H9 (cell line): ENCODE measurements at regions not wholly inside any gene's neighbourhood (a gene's known extent, or its start where the extent isn't known, plus 50 kb on each side); places are given as distances from the start of the nearest gene placed in this dataset.

Experiments used
- DNase-seq: peaks from one replicate; pipeline ENCODE4 v3.0.0-alpha.2; 2017
- H2AFZ ChIP-seq: one replicate; pipeline ENCODE4 v1.6.1; 2013; ENCODE audit warnings: mild to moderate bottlenecking, low read length, control low read depth, moderate library complexity
- H2AK5ac ChIP-seq: 2 replicates; pipeline ENCODE4 v1.6.1; 2013; ENCODE audit warnings: low read length, control low read depth, mixed read lengths; ENCODE audit not compliant: insufficient read length
- H2BK120ac ChIP-seq: one replicate; pipeline ENCODE4 v1.6.1; 2013; ENCODE audit warnings: low read depth, mild to moderate bottlenecking, low read length, control low read depth, inconsistent platforms; ENCODE audit not compliant: poor library complexity, severe bottlenecking
- H2BK12ac ChIP-seq: 2 replicates; pipeline ENCODE4 v1.6.1; 2013; ENCODE audit warnings: low read length, control low read depth, mixed read lengths, low read depth; ENCODE audit not compliant: insufficient read length
- H2BK15ac ChIP-seq: 2 replicates; pipeline ENCODE4 v1.6.1; 2013; ENCODE audit warnings: low read depth, low read length, control low read depth
- H2BK20ac ChIP-seq: one replicate; pipeline ENCODE4 v1.6.1; 2013; ENCODE audit warnings: low read depth, mild to moderate bottlenecking, low read length, control low read depth, inconsistent platforms; ENCODE audit not compliant: poor library complexity, severe bottlenecking
- H2BK5ac ChIP-seq: 2 replicates; pipeline ENCODE4 v1.6.1; 2013; ENCODE audit warnings: low read length, control low read depth, mixed read lengths; ENCODE audit not compliant: insufficient read length
- H3K14ac ChIP-seq: 2 replicates; pipeline ENCODE4 v1.6.1; 2013; ENCODE audit warnings: low read length, control low read depth; ENCODE audit not compliant: insufficient read depth
- H3K18ac ChIP-seq: 2 replicates; pipeline ENCODE4 v1.6.1; 2013; ENCODE audit warnings: low read depth, mild to moderate bottlenecking, mixed read lengths, low read length, control low read depth; ENCODE audit not compliant: insufficient read length
- H3K23ac ChIP-seq: 2 replicates; pipeline ENCODE4 v1.6.1; 2013; ENCODE audit warnings: low read length, control low read depth, mixed read lengths, low read depth; ENCODE audit not compliant: insufficient read length
- H3K23me2 ChIP-seq: 2 replicates; pipeline ENCODE4 v1.6.1; 2013; ENCODE audit warnings: low read depth, mild to moderate bottlenecking, mixed read lengths, low read length, control low read depth; ENCODE audit not compliant: insufficient read length, poor library complexity, severe bottlenecking
- H3K27ac ChIP-seq: 2 replicates; pipeline ENCODE4 v1.5.1; 2013; ENCODE audit warnings: low read length, control low read depth, mixed read lengths, low read depth; ENCODE audit not compliant: insufficient read length
- H3K27me3 ChIP-seq: 2 replicates; pipeline ENCODE4 v1.6.1; 2013; ENCODE audit warnings: low read length, control low read depth, inconsistent platforms; ENCODE audit not compliant: insufficient read depth
- H3K4ac ChIP-seq: 2 replicates; pipeline ENCODE4 v1.6.1; 2013; ENCODE audit warnings: low read depth, mild to moderate bottlenecking, control low read depth, inconsistent platforms, low read length, moderate library complexity
- H3K4me1 ChIP-seq: 2 replicates; pipeline ENCODE4 v1.6.1; 2013; ENCODE audit warnings: low read length, control low read depth, inconsistent platforms; ENCODE audit not compliant: insufficient read depth
- H3K4me2 ChIP-seq: 2 replicates; pipeline ENCODE4 v1.6.1; 2013; ENCODE audit warnings: low read length, control low read depth, mixed read lengths; ENCODE audit not compliant: insufficient read length, insufficient read depth
- H3K56ac ChIP-seq: 2 replicates; pipeline ENCODE4 v1.6.1; 2013; ENCODE audit warnings: low read depth, mild to moderate bottlenecking, mixed read lengths, low read length, control low read depth; ENCODE audit not compliant: insufficient read length
- H3K79me1 ChIP-seq: 2 replicates; pipeline ENCODE4 v1.6.1; 2013; ENCODE audit warnings: low read depth, mild to moderate bottlenecking, moderate library complexity, low read length, control low read depth, inconsistent platforms; ENCODE audit not compliant: insufficient read depth, poor library complexity, severe bottlenecking
- H3K79me2 ChIP-seq: 2 replicates; pipeline ENCODE4 v1.6.1; 2013; ENCODE audit warnings: low read length, control low read depth, inconsistent platforms; ENCODE audit not compliant: insufficient read depth
- H3K9ac ChIP-seq: 2 replicates; pipeline ENCODE4 v1.6.1; 2013; ENCODE audit warnings: low read length, control low read depth, mixed read lengths; ENCODE audit not compliant: insufficient read length; ENCODE audit errors: extremely low read depth
- H3K9me3 ChIP-seq: one replicate; pipeline ENCODE4 v1.6.1; 2013; ENCODE audit warnings: low read depth, low read length, inconsistent platforms; ENCODE audit not compliant: control insufficient read depth
- H3T11ph ChIP-seq: one replicate; pipeline ENCODE4 v1.6.1; 2013; ENCODE audit warnings: mild to moderate bottlenecking, low read length, control low read depth, inconsistent platforms
- H4K20me1 ChIP-seq: one replicate; pipeline ENCODE4 v1.6.1; 2013; ENCODE audit not compliant: control insufficient read depth, insufficient read length, insufficient read depth
- H4K5ac ChIP-seq: 2 replicates; pipeline ENCODE4 v1.6.1; 2013; ENCODE audit warnings: low read depth, mild to moderate bottlenecking, mixed read lengths, low read length, control low read depth; ENCODE audit not compliant: insufficient read length
- H4K8ac ChIP-seq: replicated peaks from 2 replicates; pipeline ENCODE4 v1.6.1; 2013; ENCODE audit warnings: low read length, control low read depth, mixed read lengths, low read depth; ENCODE audit not compliant: insufficient read length
- H4K91ac ChIP-seq: 2 replicates; pipeline ENCODE4 v1.6.1; 2013; ENCODE audit warnings: low read depth, mild to moderate bottlenecking, moderate library complexity, mixed read lengths, low read length, control low read depth; ENCODE audit not compliant: insufficient read length
- H3K27ac Mint-ChIP-seq, 3 experiments: 2 replicates in 2 of 3; 3 replicates in 1 of 3; pipeline ENCODE4 v1.8.0; 2020 to 2021; ENCODE audit warnings: mixed read lengths in 3 of 3, mild to moderate bottlenecking in 1 of 3, moderate library complexity in 1 of 3
- H3K27me3 Mint-ChIP-seq: 2 replicates; pipeline ENCODE4 v1.8.0; 2021; ENCODE audit warnings: low read depth, mild to moderate bottlenecking, moderate library complexity, mixed read lengths
- H3K36me3 Mint-ChIP-seq, 3 experiments: 2 replicates in 2 of 3; 3 replicates in 1 of 3; pipeline ENCODE4 v1.8.0; 2020 to 2021; ENCODE audit warnings: low read depth in 3 of 3, mixed read lengths in 3 of 3; ENCODE audit not compliant: insufficient read depth in 1 of 3
- H3K4me1 Mint-ChIP-seq, 2 experiments: 2 replicates each; pipeline ENCODE4 v1.8.0; 2020; ENCODE audit warnings: mixed read lengths in 2 of 2
- H3K4me3 Mint-ChIP-seq, 2 experiments: 2 replicates in 1 of 2; 3 replicates in 1 of 2; pipeline ENCODE4 v1.8.0; 2020 to 2021; ENCODE audit warnings: mild to moderate bottlenecking in 2 of 2, mixed read lengths in 2 of 2, moderate library complexity in 1 of 2
- H3K9me3 Mint-ChIP-seq, 2 experiments: 2 replicates in 1 of 2; 3 replicates in 1 of 2; pipeline ENCODE4 v1.8.0; 2020; ENCODE audit warnings: mild to moderate bottlenecking in 2 of 2, mixed read lengths in 2 of 2, moderate library complexity in 1 of 2
- WGBS: extraction: QIAGEN DNeasy Blood & Tissue Kit; methylation state at CpG from one replicate; pipeline ENCODE4 v1.1.7; 2013; ENCODE audit warnings: missing lambda C conversion rate, low lambda C conversion rate, mixed read lengths; ENCODE audit not compliant: insufficient read length; ENCODE audit errors: extremely low coverage; 5-methylcytosine and 5-hydroxymethylcytosine counted together
- TF ChIP-seq, protein P1 (sequence below): fragments of 200-600 bp; sonication (generic); conservative IDR thresholded peaks from 3 replicates; pipeline ENCODE4 v1.8.0; 2021; ENCODE audit warnings: antibody characterized with exemption, mild to moderate bottlenecking

DNA sequence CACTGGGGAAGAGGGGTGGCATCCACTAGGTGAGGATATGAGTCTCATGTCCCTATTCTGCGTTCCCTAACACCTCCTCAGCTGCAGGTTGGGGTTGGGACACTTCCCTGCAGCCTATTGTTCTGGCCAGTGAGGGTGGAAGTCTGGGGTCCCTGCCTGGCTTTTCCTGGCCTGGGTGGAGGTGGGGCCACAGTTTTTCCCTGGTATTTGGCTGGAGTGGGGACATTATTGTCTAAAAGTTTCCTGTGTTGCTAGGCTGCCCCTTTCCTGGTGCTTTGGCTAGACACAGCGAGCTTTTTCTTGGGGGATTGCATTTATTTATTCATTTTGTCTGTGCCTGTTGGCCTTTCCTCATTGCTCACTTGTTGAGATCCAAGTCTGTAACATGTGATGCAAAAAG, 559.5 kb upstream of the IGFBP3 start:
- DNase-seq: no peak
- TF ChIP-seq, protein P1, sequence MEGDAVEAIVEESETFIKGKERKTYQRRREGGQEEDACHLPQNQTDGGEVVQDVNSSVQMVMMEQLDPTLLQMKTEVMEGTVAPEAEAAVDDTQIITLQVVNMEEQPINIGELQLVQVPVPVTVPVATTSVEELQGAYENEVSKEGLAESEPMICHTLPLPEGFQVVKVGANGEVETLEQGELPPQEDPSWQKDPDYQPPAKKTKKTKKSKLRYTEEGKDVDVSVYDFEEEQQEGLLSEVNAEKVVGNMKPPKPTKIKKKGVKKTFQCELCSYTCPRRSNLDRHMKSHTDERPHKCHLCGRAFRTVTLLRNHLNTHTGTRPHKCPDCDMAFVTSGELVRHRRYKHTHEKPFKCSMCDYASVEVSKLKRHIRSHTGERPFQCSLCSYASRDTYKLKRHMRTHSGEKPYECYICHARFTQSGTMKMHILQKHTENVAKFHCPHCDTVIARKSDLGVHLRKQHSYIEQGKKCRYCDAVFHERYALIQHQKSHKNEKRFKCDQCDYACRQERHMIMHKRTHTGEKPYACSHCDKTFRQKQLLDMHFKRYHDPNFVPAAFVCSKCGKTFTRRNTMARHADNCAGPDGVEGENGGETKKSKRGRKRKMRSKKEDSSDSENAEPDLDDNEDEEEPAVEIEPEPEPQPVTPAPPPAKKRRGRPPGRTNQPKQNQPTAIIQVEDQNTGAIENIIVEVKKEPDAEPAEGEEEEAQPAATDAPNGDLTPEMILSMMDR: no peak
- Histone ChIP-seq H4K20me1 (no peaks in the 10 kb centered on the region), H3T11ph (no peak overlapping the region), H2BK12ac (no peak overlapping the region), H2BK15ac (no peak overlapping the region), H3K14ac (no peak overlapping the region), H3K4me2 (no peak overlapping the region), H3K27me3 (no peaks in the 10 kb centered on the region), H3K23me2 (no peaks in the 10 kb centered on the region), H2AFZ (no peak overlapping the region), H3K27ac (no peak overlapping the region), H3K79me1 (no peaks in the 10 kb centered on the region), H2BK5ac (no peak overlapping the region), H3K9ac (no peak overlapping the region), H2BK20ac (no peak overlapping the region), H3K79me2 (no peaks in the 10 kb centered on the region), H3K23ac (no peak overlapping the region), H4K91ac (no peak overlapping the region), H3K4ac (no peak overlapping the region), H4K5ac (no peak overlapping the region), H3K9me3 (no peaks in the 10 kb centered on the region), H3K4me1 (no peaks in the 10 kb centered on the region), H3K56ac (no peak overlapping the region), H3K18ac (no peak overlapping the region), H4K8ac (no peak overlapping the region), H2BK120ac (no peak overlapping the region), H2AK5ac (no peak overlapping the region)
- Mint-ChIP-seq H3K27ac (no peak overlapping the region), H3K27me3 (no peaks in the 10 kb centered on the region; the same call in 1 of the 2 replicates), H3K9me3 (peaks cover 8 to 14% of the 10 kb centered on the region in 2 experiments; a peak in 4 of 5 replicates), H3K4me3 (no peak overlapping the region), H3K4me1 (no peaks in the 10 kb centered on the region), H3K36me3 (peaks cover 0 to 2% (median 0%) of the 10 kb centered on the region in 3 experiments; a peak in 3 of 7 replicates)
- no CpG with 5 or more reads among the region's 2 CpGs for WGBS
